ENCODE measurements at regions not wholly inside any gene's neighbourhood (a gene's known extent, or its start where the extent isn't known, plus 50 kb on each side); places are given as distances from the start of the nearest gene placed in this dataset.

DNA sequence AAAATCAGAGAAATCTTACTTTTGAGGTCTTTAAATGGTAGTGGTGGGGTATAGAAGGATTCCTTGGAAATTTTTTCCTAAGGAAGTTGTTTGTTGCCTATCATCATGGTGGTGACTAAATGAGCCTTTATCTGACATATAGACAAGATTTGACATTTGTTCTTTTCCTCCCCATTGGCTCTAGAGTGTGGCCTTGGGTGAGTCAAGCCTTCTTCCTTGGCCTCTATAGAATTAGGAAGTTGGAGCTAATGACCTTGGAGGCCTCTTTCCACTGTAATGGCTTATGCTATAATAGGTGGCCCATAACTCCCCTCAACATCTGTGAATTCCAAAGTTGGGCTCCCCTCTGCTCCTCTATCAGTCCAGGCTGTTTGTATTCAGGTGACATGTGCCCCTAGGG is 79.1 kb upstream of the HNF1B start:
- TF ChIP-seq CTCF (IDR thresholded peaks at IDR 0.05; ENCODE audit: insufficient read depth, low read length, poor library complexity, severe bottlenecking) = no peak
- no peaks in the 10 kb centered on the region for H3K27me3 ChIP-seq (ENCODE audit: control insufficient read depth, insufficient read depth, low read length)
- H3K36me3 ChIP-seq (ENCODE audit: control insufficient read depth, insufficient read depth, low read length) = no peaks in the 10 kb centered on the region
- no peak for DNase-seq (ENCODE audit: low read depth)
- no peak overlapping the region for H3K4me3 ChIP-seq (ENCODE audit: low read depth, low read length)

GRCh38 chr17:37820995-37821713 is 76.3 kb upstream of the HNF1B start:
- Histone ChIP-seq H3K4me3 (ENCODE audit: low read depth, low read length) (no peak overlapping the region), H3K27me3 (ENCODE audit: control insufficient read depth, insufficient read depth, low read length) (no peaks in the 10 kb centered on the region), H3K36me3 (ENCODE audit: control insufficient read depth, insufficient read depth, low read length) (no peaks in the 10 kb centered on the region)
- TF ChIP-seq CTCF (IDR thresholded peaks at IDR 0.05; ENCODE audit: insufficient read depth, low read length, poor library complexity, severe bottlenecking) = no peak
- no peak for DNase-seq (ENCODE audit: low read depth)

- Histone ChIP-seq H3K4me3 (ENCODE audit: low read depth, low read length) (no peak overlapping the region), H3K36me3 (ENCODE audit: control insufficient read depth, insufficient read depth, low read length) (no peaks in the 10 kb centered on the region), H3K27me3 (ENCODE audit: control insufficient read depth, insufficient read depth, low read length) (no peaks in the 10 kb centered on the region)
- no peak for TF ChIP-seq CTCF (IDR thresholded peaks at IDR 0.05; ENCODE audit: insufficient read depth, low read length, poor library complexity, severe bottlenecking)
- no peak for DNase-seq (ENCODE audit: low read depth)
Measured at GRCh38 chr17:37820313-37820994, 75.6 kb upstream of the HNF1B start.

- Histone ChIP-seq H3K4me3 (ENCODE audit: low read depth, low read length) (no peak overlapping the region), H3K36me3 (ENCODE audit: control insufficient read depth, insufficient read depth, low read length) (no peaks in the 10 kb centered on the region), H3K27me3 (ENCODE audit: control insufficient read depth, insufficient read depth, low read length) (no peaks in the 10 kb centered on the region)
- peak; percentile 64 for DNase-seq (ENCODE audit: low read depth)
- no peak for TF ChIP-seq CTCF (IDR thresholded peaks at IDR 0.05; ENCODE audit: insufficient read depth, low read length, poor library complexity, severe bottlenecking)
Measured at GRCh38 chr17:37818689-37819088, 73.8 kb upstream of the HNF1B start.

- DNase-seq (ENCODE audit: low read depth) = no peak
- no peak for TF ChIP-seq CTCF (IDR thresholded peaks at IDR 0.05; ENCODE audit: insufficient read depth, low read length, poor library complexity, severe bottlenecking)
- no peak overlapping the region for H3K4me3 ChIP-seq (ENCODE audit: low read depth, low read length)
- H3K36me3 ChIP-seq (ENCODE audit: control insufficient read depth, insufficient read depth, low read length) = no peaks in the 10 kb centered on the region
- H3K27me3 ChIP-seq (ENCODE audit: control insufficient read depth, insufficient read depth, low read length) = no peaks in the 10 kb centered on the region
Measured at GRCh38 chr17:37816950-37817349, 72.1 kb upstream of the HNF1B start.
